Testis (tissue), 2 donors: ENCODE measurements at regions not wholly inside any gene's neighbourhood (a gene's known extent, or its start where the extent isn't known, plus 50 kb on each side); places are given as distances from the start of the nearest gene placed in this dataset.

Experiments used
- DNase-seq: peaks from one replicate; pipeline ENCODE4 v3.0.0-alpha.2; 2019
- H3K27ac ChIP-seq, 2 donors: fragments of 200-600 bp; sonication (generic); one replicate each; pipeline ENCODE4 v1.5.1; 2019
- H3K27me3 ChIP-seq: fragments of 200-600 bp; sonication (generic); one replicate; pipeline ENCODE4 v1.5.1; 2019
- H3K36me3 ChIP-seq: fragments of 200-600 bp; sonication (generic); one replicate; pipeline ENCODE4 v1.5.1; 2017; ENCODE audit warnings: low read depth; ENCODE audit errors: missing control alignments
- H3K4me1 ChIP-seq: fragments of 200-600 bp; sonication (generic); one replicate; pipeline ENCODE4 v1.5.1; 2019
- H3K4me3 ChIP-seq, 2 donors: fragments of 200-600 bp; sonication (generic); one replicate each; pipeline ENCODE4 v1.5.1; 2017 to 2019
- H3K9me3 ChIP-seq: fragments of 200-600 bp; sonication (generic); one replicate; pipeline ENCODE4 v1.5.1; 2017
- POLR2A ChIP-seq: fragments of 450-650 bp; IDR thresholded peaks from one replicate; pipeline ENCODE4 v1.6.1; 2017; ENCODE audit warnings: antibody characterized with exemption, mild to moderate bottlenecking, moderate library complexity
- WGBS, 2 donors: methylation state at CpG; one replicate each; pipeline ENCODE4 v1.1.5; 2018; 5-methylcytosine and 5-hydroxymethylcytosine counted together
- intact Hi-C: fragments of 100-400 bp; cut with DNase I; formaldehyde crosslinking; loops from one replicate; pipeline ENCODE4 v1.15.1; 2023; ENCODE audit warnings: low total_unique reads
- TF ChIP-seq, protein P1 (sequence below), 3 experiments: fragments of 450-650 bp in 2 of 3; fragments of 200-600 bp in 1 of 3; sonication (generic) in 1 of 3; IDR thresholded peaks; one replicate each; pipeline ENCODE4 v1.5.1; 2016 to 2019; ENCODE audit warnings: antibody characterized with exemption in 3 of 3, mild to moderate bottlenecking in 2 of 3, moderate library complexity in 1 of 3

DNA sequence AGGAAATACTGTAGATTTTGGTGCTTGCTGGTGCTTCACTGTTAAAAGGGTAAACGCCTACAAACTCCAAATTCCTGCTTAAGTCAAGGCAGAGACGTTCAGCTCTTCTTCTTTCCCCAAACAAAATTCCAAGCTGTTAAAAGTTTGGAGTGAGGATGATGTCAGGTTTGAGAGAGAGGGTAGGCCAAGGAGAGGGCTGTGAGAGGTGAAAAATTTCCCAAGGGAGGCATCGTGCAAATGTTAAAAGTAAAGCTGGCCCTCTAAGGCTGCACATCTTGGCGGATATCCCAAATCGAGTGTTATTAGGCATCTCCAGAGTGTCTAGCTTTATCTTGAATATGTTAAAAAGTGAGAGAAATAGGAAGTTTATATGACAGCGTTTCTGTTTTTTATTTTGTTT is 651.8 kb downstream of the QKI start:
- no peak for DNase-seq
- H3K4me3 ChIP-seq: no peak overlapping the region
- H3K36me3 ChIP-seq: no peaks in the 10 kb centered on the region
- TF ChIP-seq POLR2A: no peak
- TF ChIP-seq, protein P1, sequence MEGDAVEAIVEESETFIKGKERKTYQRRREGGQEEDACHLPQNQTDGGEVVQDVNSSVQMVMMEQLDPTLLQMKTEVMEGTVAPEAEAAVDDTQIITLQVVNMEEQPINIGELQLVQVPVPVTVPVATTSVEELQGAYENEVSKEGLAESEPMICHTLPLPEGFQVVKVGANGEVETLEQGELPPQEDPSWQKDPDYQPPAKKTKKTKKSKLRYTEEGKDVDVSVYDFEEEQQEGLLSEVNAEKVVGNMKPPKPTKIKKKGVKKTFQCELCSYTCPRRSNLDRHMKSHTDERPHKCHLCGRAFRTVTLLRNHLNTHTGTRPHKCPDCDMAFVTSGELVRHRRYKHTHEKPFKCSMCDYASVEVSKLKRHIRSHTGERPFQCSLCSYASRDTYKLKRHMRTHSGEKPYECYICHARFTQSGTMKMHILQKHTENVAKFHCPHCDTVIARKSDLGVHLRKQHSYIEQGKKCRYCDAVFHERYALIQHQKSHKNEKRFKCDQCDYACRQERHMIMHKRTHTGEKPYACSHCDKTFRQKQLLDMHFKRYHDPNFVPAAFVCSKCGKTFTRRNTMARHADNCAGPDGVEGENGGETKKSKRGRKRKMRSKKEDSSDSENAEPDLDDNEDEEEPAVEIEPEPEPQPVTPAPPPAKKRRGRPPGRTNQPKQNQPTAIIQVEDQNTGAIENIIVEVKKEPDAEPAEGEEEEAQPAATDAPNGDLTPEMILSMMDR (IDR thresholded peaks at IDR 0.05): no peak
- no peaks in the 10 kb centered on the region for H3K27me3 ChIP-seq
- no peak overlapping the region for H3K27ac ChIP-seq
- 55 to 60% methylated on average over 6 of the region's 6 CpGs for WGBS, 2 donors
- intact Hi-C loops: no loop called here
- no peaks in the 10 kb centered on the region for H3K9me3 ChIP-seq
- H3K4me1 ChIP-seq: no peaks in the 10 kb centered on the region

DNA sequence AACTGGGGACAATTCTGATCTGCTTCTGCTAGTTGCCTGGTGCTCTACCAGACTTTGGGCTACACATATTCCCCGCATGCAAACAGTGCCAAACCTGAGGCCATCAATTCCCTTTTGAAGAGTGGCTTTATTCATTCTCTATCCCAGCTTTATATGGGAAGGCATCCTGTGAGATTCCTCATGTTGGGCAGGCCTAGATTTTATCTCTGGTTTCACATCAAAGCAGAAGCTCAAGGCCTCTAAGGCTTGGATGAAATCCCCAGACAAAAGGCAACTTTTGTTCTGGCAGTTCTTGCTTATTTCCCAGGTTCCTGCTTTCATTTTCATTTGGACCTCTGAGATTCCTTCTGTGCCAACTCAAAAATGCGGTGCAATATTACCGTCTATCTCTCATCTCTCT is 648.8 kb downstream of the QKI start:
- no peaks in the 10 kb centered on the region for H3K27me3 ChIP-seq
- no peak for DNase-seq
- WGBS, 2 donors: 51 to 56% methylated on average over 3 of the region's 3 CpGs
- no peak overlapping the region for H3K4me3 ChIP-seq
- TF ChIP-seq POLR2A: no peak
- TF ChIP-seq, protein P1 (IDR thresholded peaks at IDR 0.05): no peak
- no peaks in the 10 kb centered on the region for H3K36me3 ChIP-seq
- no peak overlapping the region for H3K27ac ChIP-seq
- intact Hi-C loops: no loop called here
- no peaks in the 10 kb centered on the region for H3K4me1 ChIP-seq
- H3K9me3 ChIP-seq: no peaks in the 10 kb centered on the region

DNA sequence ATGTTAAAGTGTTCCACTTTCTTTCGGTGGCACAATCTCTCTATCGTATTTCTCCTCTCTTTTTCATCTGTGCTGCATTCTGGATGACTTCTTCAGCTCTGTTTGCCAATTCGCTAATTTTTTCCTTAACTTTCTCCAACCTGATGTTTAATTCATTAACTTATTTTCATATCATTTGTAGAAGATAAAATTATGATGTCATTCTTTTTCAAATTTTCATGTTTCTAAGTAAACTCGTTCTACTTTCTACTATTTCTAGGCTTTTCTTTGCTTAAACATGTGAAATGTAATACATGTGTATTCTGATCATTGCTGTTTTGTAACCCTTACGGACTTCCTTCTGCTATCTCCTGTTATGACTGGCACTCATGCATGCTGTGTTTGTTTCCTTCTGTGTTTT is 648.4 kb downstream of the QKI start:
- H3K36me3 ChIP-seq: no peaks in the 10 kb centered on the region
- 94% methylated on average over 5 of the region's 5 CpGs for WGBS, 2 donors
- TF ChIP-seq POLR2A: no peak
- TF ChIP-seq, protein P1 (IDR thresholded peaks at IDR 0.05): no peak
- H3K4me1 ChIP-seq: no peaks in the 10 kb centered on the region
- no peak for DNase-seq
- H3K27ac ChIP-seq: no peak overlapping the region
- H3K27me3 ChIP-seq: no peaks in the 10 kb centered on the region
- intact Hi-C loops: no loop called here
- H3K9me3 ChIP-seq: no peaks in the 10 kb centered on the region
- H3K4me3 ChIP-seq: no peak overlapping the region

DNA sequence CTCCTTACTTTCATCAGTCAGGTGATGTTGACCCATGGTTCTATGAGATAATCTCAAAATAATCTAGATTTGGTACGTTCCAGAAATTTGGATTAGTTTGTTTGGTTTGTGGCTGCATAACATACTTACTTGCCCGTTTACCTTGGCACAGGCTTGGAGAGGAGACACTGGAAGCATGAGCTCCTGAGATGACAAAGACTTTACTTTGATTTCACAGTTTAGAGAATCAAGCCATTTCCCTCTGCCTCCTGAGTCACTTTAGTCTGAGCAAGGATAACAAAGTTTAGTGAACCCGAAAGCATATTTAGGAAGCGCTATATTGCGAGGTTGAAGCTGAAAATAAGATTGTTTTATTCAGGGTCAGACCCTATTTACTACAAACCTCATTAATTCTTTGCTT is 643.4 kb downstream of the QKI start:
- TF ChIP-seq, protein P1 (IDR thresholded peaks at IDR 0.05): no peak
- no peak for TF ChIP-seq POLR2A
- no peaks in the 10 kb centered on the region for H3K9me3 ChIP-seq
- intact Hi-C loops: no loop called here
- 85 to 95% methylated on average over 5 of the region's 5 CpGs for WGBS, 2 donors
- H3K4me3 ChIP-seq: no peak overlapping the region
- H3K36me3 ChIP-seq: no peaks in the 10 kb centered on the region
- no peaks in the 10 kb centered on the region for H3K4me1 ChIP-seq
- no peaks in the 10 kb centered on the region for H3K27me3 ChIP-seq
- no peak overlapping the region for H3K27ac ChIP-seq
- DNase-seq: no peak

DNA sequence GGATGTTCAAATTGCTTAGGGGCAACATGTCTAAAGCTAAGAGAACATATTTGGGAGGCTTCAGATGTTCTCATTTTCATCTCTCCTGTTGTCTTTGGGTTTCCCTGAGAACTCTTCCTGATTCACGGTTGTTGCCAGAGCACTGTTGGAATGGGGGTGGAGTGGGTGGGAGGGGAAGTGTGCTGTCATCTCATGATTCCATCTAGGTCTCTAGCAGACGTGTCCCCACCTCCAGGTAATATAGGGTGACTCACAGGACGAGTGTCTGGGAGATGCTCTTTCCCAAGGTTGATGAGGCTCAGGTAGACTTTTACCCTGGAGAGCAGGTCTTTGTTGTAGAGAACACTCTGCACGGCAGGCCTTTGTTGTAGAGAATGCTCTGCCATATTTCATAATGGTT is 636.9 kb downstream of the QKI start:
- H3K27me3 ChIP-seq: no peaks in the 10 kb centered on the region
- DNase-seq: no peak
- H3K4me3 ChIP-seq: no peak overlapping the region
- H3K36me3 ChIP-seq: no peaks in the 10 kb centered on the region
- TF ChIP-seq, protein P1 (IDR thresholded peaks at IDR 0.05): no peak
- TF ChIP-seq POLR2A: no peak
- H3K9me3 ChIP-seq: no peaks in the 10 kb centered on the region
- 82 to 85% methylated on average over 4 of the region's 4 CpGs for WGBS, 2 donors
- no peak overlapping the region for H3K27ac ChIP-seq
- no peaks in the 10 kb centered on the region for H3K4me1 ChIP-seq
- intact Hi-C loops: no loop called here
